B cell (primary cell): ENCODE measurements at regions not wholly inside any gene's neighbourhood (a gene's known extent, or its start where the extent isn't known, plus 50 kb on each side); places are given as distances from the start of the nearest gene placed in this dataset.

Source experiments
- ATAC-seq: fragments of 200-7000 bp; cut with Tn5 transposase; one replicate; pipeline ENCODE4 v1.10.0; 2021; ENCODE audit warnings: low read depth, mild to moderate bottlenecking, moderate number of reproducible peaks, moderate library complexity
- CTCF ChIA-PET: fragments of 350-600 bp; sonication (Branson Sonifier 250); formaldehyde crosslinking; loops from one replicate; lab custom pipeline; 2021; ENCODE audit warnings: antibody characterized with exemption, inconsistent platforms; lab: Charles Lee
- POLR2A ChIA-PET: fragments of 350-600 bp; sonication (Branson Sonifier 250); formaldehyde crosslinking; loops from one replicate; lab custom pipeline; 2021; ENCODE audit warnings: antibody characterized with exemption; lab: Charles Lee
- DNase-seq: peaks from one replicate; pipeline ENCODE4 v3.0.0; 2013
- H2AFZ ChIP-seq: 2 replicates; pipeline ENCODE4 v1.6.1; 2012; ENCODE audit warnings: mild to moderate bottlenecking, low read depth, low read length; ENCODE audit not compliant: insufficient read depth, poor library complexity, severe bottlenecking
- H3K27ac ChIP-seq, 2 donors: 1 replicate in 1 of 2; 2 replicates in 1 of 2; pipeline ENCODE4 v1.5.1; 2012 to 2013; ENCODE audit warnings: low read length in 2 of 2, mild to moderate bottlenecking in 2 of 2, moderate library complexity in 1 of 2
- H3K27me3 ChIP-seq, 4 experiments: fragments of 200-600 bp in 1 of 4; sonication (generic) in 1 of 4; replicated peaks in 1 of 4; 1 replicate in 2 of 4; 2 replicates in 2 of 4; pipeline versions ENCODE4 v1.6.1 to v1.7.0; 2013 to 2016; ENCODE audit warnings: low read length in 3 of 4, mild to moderate bottlenecking in 2 of 4, mixed read lengths in 1 of 4, moderate library complexity in 1 of 4; ENCODE audit not compliant: insufficient read depth in 4 of 4, control insufficient read depth in 3 of 4; ENCODE audit errors: control extremely low read depth in 1 of 4
- H3K36me3 ChIP-seq, 2 experiments: replicated peaks in 1 of 2; 1 replicate in 1 of 2; 2 replicates in 1 of 2; pipeline versions ENCODE4 v1.6.1 to v1.7.1; 2013; ENCODE audit warnings: low read length in 1 of 2; ENCODE audit not compliant: insufficient read depth in 2 of 2, control insufficient read depth in 1 of 2; ENCODE audit errors: control extremely low read depth in 1 of 2, extremely low read depth in 1 of 2
- H3K4me1 ChIP-seq, 2 donors: fragments of 200-600 bp in 1 of 2; sonication (generic) in 1 of 2; 1 replicate in 1 of 2; 2 replicates in 1 of 2; pipeline versions ENCODE4 v1.5.1 to v1.6.1; 2013 to 2017; ENCODE audit warnings: low read length in 2 of 2; ENCODE audit not compliant: control insufficient read depth in 2 of 2, insufficient read depth in 2 of 2
- H3K4me2 ChIP-seq: replicated peaks from 2 replicates; pipeline ENCODE3; 2012; ENCODE audit warnings: mild to moderate bottlenecking, low read depth, low read length; ENCODE audit not compliant: poor library complexity, severe bottlenecking
- H3K4me3 ChIP-seq, 5 experiments: fragments of 200-600 bp in 1 of 5; sonication (generic) in 1 of 5; 1 replicate in 3 of 5; 2 replicates in 2 of 5; pipeline versions ENCODE4 v1.5.1 to v1.7.0; 2011 to 2016; ENCODE audit warnings: low read length in 4 of 5, mild to moderate bottlenecking in 4 of 5, low read depth in 2 of 5, control low read depth in 1 of 5, moderate library complexity in 1 of 5; ENCODE audit not compliant: insufficient read depth in 1 of 5; ENCODE audit errors: control extremely low read depth in 1 of 5, extremely low read depth in 1 of 5
- H3K79me2 ChIP-seq: fragments of 200-600 bp; sonication (generic); one replicate; pipeline ENCODE4 v1.6.0; 2016; ENCODE audit warnings: low read length; ENCODE audit not compliant: control insufficient read depth, insufficient read depth
- H3K9ac ChIP-seq: fragments of 200-600 bp; sonication (generic); 2 replicates; pipeline ENCODE4 v1.6.1; 2017; ENCODE audit warnings: mild to moderate bottlenecking, low read length, moderate library complexity
- H3K9me3 ChIP-seq, 3 donors: one replicate each; pipeline versions ENCODE4 v1.6.1 to v1.7.1; 2013; ENCODE audit warnings: low read length in 2 of 3; ENCODE audit not compliant: control insufficient read depth in 2 of 3, insufficient read depth in 1 of 3; ENCODE audit errors: control extremely low read depth in 1 of 3
- H4K20me1 ChIP-seq: 2 replicates; pipeline ENCODE4 v1.6.0; 2012; ENCODE audit warnings: mild to moderate bottlenecking, low read length; ENCODE audit not compliant: insufficient read depth, control insufficient read depth, poor library complexity, severe bottlenecking
- H3K27ac Mint-ChIP-seq: one replicate; pipeline ENCODE4 v1.8.0; 2021; ENCODE audit warnings: mixed read lengths
- H3K27me3 Mint-ChIP-seq: one replicate; pipeline ENCODE4 v1.8.0; 2021; ENCODE audit warnings: mixed read lengths
- H3K4me1 Mint-ChIP-seq: one replicate; pipeline ENCODE4 v1.8.0; 2021; ENCODE audit warnings: mixed read lengths
- H3K4me3 Mint-ChIP-seq: one replicate; pipeline ENCODE4 v1.8.0; 2021; ENCODE audit warnings: mixed read lengths
- H3K9me3 Mint-ChIP-seq: one replicate; pipeline ENCODE4 v1.8.0; 2022; ENCODE audit warnings: mixed read lengths; ENCODE audit not compliant: insufficient read depth
- EZH2 ChIP-seq: IDR thresholded peaks from 2 replicates; pipeline ENCODE4 v1.6.1; 2012; ENCODE audit warnings: borderline replicate concordance, low read depth, mild to moderate bottlenecking, moderate library complexity, low read length; ENCODE audit not compliant: insufficient read depth, poor library complexity, severe bottlenecking
- WGBS: methylation state at CpG from one replicate; pipeline ENCODE4 v1.1.5; 2013; ENCODE audit warnings: missing lambda C conversion rate; ENCODE audit not compliant: insufficient coverage; 5-methylcytosine and 5-hydroxymethylcytosine counted together
- intact Hi-C: fragments of 100-400 bp; cut with micrococcal nuclease; formaldehyde crosslinking; loops from one replicate; pipeline ENCODE4 v1.10.0; 2022
- TF ChIP-seq, protein P1 (sequence below): fragments of 200-600 bp; IDR thresholded peaks from one replicate; pipeline ENCODE4 v1.8.0; 2022; ENCODE audit warnings: antibody characterized with exemption, mild to moderate bottlenecking

DNA sequence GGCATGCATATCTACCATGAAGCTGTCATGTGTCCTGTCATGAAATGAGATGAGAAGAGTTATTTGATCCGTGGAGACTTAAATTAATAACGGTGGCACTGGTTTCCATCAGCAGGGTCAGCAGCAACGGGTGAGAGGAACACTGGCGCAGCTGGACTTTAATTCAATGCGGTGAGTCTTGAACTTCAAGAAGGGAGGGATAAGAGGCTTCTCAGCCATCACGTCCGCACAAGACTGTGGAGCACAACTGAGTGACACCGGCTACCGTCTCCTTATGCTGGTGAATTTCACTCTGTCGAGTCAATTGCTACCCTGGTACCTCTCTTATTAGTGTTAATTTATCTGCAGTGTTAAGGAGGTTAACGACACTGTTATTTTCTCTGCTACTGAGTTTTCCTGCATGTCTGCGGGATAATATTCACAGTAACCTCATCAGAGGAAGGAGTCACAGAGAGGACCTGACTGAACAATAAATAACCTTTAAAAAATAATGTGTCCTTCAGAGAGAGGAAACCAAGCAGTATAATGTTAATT, 236.8 kb downstream of the EPHA4 start:
- Histone ChIP-seq H3K9me3 (peaks cover 0 to 6% (median 4%) of the 10 kb centered on the region in 3 donors), H3K4me2 (no peak overlapping the region), H3K27ac (no peak overlapping the region), H3K36me3 (no peaks in the 10 kb centered on the region), H3K4me1 (no peaks in the 10 kb centered on the region), H3K79me2 (no peaks in the 10 kb centered on the region), H2AFZ (no peak overlapping the region), H3K4me3 (no peak overlapping the region), H3K27me3 (peaks cover 0 to 3% (median 0%) of the 10 kb centered on the region in 4 experiments), H4K20me1 (no peaks in the 10 kb centered on the region), H3K9ac (no peak overlapping the region)
- intact Hi-C loops, result no loop called here
- H3K9me3 Mint-ChIP-seq, result peaks cover 6% of the 10 kb centered on the region
- no peak overlapping the region for H3K27ac Mint-ChIP-seq
- WGBS, result 89% methylated on average over 9 of the region's 12 CpGs
- TF ChIP-seq, protein P1, sequence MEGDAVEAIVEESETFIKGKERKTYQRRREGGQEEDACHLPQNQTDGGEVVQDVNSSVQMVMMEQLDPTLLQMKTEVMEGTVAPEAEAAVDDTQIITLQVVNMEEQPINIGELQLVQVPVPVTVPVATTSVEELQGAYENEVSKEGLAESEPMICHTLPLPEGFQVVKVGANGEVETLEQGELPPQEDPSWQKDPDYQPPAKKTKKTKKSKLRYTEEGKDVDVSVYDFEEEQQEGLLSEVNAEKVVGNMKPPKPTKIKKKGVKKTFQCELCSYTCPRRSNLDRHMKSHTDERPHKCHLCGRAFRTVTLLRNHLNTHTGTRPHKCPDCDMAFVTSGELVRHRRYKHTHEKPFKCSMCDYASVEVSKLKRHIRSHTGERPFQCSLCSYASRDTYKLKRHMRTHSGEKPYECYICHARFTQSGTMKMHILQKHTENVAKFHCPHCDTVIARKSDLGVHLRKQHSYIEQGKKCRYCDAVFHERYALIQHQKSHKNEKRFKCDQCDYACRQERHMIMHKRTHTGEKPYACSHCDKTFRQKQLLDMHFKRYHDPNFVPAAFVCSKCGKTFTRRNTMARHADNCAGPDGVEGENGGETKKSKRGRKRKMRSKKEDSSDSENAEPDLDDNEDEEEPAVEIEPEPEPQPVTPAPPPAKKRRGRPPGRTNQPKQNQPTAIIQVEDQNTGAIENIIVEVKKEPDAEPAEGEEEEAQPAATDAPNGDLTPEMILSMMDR, result no peak
- TF ChIP-seq EZH2, result no peak
- POLR2A ChIA-PET, result no interaction called here
- H3K27me3 Mint-ChIP-seq, result peaks cover 13% of the 10 kb centered on the region
- ATAC-seq (no peak), DNase-seq (no peak)
- CTCF ChIA-PET, result no interaction called here
- no peak overlapping the region for H3K4me3 Mint-ChIP-seq
- no peaks in the 10 kb centered on the region for H3K4me1 Mint-ChIP-seq

DNA sequence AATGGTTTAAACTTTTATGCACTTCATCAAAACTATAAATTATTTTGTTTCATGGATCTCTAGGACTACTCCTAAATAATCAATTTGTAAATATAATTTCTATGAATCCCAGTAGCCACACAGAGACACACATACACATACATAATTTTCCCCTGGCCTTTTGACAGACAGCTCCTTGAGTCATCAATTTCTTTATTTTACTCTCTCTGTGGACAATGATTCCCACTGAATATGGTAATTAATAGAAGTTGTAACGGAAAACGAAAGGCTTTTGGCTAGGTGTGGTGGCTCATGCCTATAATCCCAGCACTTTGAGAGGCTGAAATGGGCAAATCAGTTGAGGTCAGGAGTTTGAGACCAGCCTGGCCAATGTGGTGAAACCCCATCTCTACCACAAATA, 235.1 kb downstream of the EPHA4 start:
- peaks cover 0 to 3% (median 0%) of the 10 kb centered on the region in 4 experiments for H3K27me3 ChIP-seq
- no peaks in the 10 kb centered on the region for H3K4me1 Mint-ChIP-seq
- H2AFZ ChIP-seq, result no peak overlapping the region
- no peak overlapping the region for H3K4me3 Mint-ChIP-seq
- H3K4me1 ChIP-seq, result no peaks in the 10 kb centered on the region
- no peak overlapping the region for H3K27ac ChIP-seq
- H3K9me3 Mint-ChIP-seq, result peaks cover 3% of the 10 kb centered on the region
- WGBS, result no CpG with 5 or more reads among the region's 2 CpGs
- ATAC-seq (no peak), DNase-seq (no peak)
- intact Hi-C loops, result no loop called here
- H3K4me3 ChIP-seq, result no peak overlapping the region
- POLR2A ChIA-PET, result no interaction called here
- CTCF ChIA-PET, result no interaction called here
- no peaks in the 10 kb centered on the region for H4K20me1 ChIP-seq
- H3K79me2 ChIP-seq, result no peaks in the 10 kb centered on the region
- TF ChIP-seq, protein P1, result no peak
- TF ChIP-seq EZH2, result no peak
- no peaks in the 10 kb centered on the region for H3K36me3 ChIP-seq
- H3K9ac ChIP-seq, result no peak overlapping the region
- H3K27me3 Mint-ChIP-seq, result peaks cover 13% of the 10 kb centered on the region
- no peak overlapping the region for H3K4me2 ChIP-seq
- no peak overlapping the region for H3K27ac Mint-ChIP-seq
- peaks cover 0 to under 1% (median 0%) of the 10 kb centered on the region in 3 donors for H3K9me3 ChIP-seq
